ENCODE measurements at regions not wholly inside any gene's neighbourhood (a gene's known extent, or its start where the extent isn't known, plus 50 kb on each side); places are given as distances from the start of the nearest gene placed in this dataset.

- no peak for DNase-seq (ENCODE audit: low read depth in 2 of 2, low spot score in 1 of 2)
Observed at GRCh38 chr5:165834891-165835290, 2329.5 kb downstream of the MAT2B start.

GRCh38 chr5:165836046-165836445 is 2330.6 kb downstream of the MAT2B start:
- no peak for DNase-seq (ENCODE audit: low read depth in 2 of 2, low spot score in 1 of 2)

DNA sequence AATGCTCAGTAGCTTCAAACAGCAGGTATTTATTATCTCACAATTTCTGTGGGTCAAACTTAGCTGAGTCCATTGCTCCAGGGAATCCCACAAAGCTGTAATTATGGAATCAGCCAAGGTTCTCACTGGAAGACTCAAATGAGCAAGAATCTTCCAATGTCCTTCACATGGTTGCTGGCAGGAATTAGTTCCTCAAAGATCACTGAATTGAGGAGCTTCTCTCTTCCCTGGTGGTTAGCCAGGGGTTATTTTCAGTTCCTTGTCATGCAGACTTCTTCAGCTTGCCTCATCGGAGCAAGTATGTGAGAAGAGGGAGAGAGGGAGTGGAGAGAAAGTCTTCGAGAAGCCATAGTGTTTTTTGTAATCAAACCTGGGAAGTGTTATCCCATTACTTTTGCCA is 2331.9 kb downstream of the MAT2B start:
- DNase-seq (ENCODE audit: low read depth in 2 of 2, low spot score in 1 of 2) = no peak

GRCh38 chr5:165844571-165844970 is 2339.2 kb downstream of the MAT2B start:
- no peak for DNase-seq (ENCODE audit: low read depth in 2 of 2, low spot score in 1 of 2)

GRCh38 chr5:165858118-165858517 is 2352.7 kb downstream of the MAT2B start:
- DNase-seq (ENCODE audit: low read depth in 2 of 2, low spot score in 1 of 2) = no peak

GRCh38 chr5:165859251-165859650 is 2353.8 kb downstream of the MAT2B start:
- DNase-seq (ENCODE audit: low read depth in 2 of 2, low spot score in 1 of 2) = no peak

DNA sequence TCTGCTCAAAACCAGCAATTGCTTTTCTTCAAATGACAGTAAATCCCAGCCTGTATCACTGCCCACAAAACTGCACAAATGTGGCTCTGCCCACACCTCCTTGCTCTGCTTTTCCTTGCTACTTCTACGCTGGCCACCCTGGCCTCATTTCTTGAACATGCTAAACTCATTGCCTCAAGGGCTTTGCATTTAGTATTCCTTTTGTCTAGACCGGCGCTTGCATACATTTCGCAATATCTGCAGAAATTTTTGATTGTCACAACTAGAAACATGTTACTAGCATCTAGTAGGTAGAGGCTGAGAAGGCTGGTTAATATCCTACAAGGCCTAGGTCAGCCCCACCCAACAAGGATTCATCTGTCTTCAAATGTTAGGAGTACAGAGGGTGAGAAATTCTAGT is 2357.8 kb downstream of the MAT2B start:
- DNase-seq (ENCODE audit: low read depth in 2 of 2, low spot score in 1 of 2) = no peak

- DNase-seq (ENCODE audit: low read depth in 2 of 2, low spot score in 1 of 2) = no peak
Observed at GRCh38 chr5:165871291-165871690, 2365.9 kb downstream of the MAT2B start.

GRCh38 chr5:165874851-165875250 is 2369.4 kb downstream of the MAT2B start:
- no peak for DNase-seq (ENCODE audit: low read depth in 2 of 2, low spot score in 1 of 2)

DNA sequence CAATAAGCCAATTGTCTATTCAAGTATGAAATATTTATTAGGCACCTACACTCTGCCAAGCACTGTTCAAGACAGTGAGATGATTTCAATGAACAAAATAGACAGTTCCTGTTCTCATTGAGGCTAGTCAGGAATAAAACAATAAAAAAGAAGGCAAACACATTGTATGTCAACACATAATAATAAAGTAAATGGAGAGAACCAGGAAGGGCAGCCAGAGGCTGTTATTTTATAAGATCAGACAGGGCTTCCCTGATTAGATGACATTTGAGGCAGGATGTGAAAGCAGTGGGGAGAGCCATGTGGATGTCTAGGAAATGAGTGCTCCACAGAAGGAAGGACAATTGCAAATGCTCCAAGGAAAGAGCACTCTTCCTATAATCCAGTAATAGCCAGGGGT is 2371.1 kb downstream of the MAT2B start:
- no peak for DNase-seq (ENCODE audit: low read depth in 2 of 2, low spot score in 1 of 2)

- DNase-seq (ENCODE audit: low read depth in 2 of 2, low spot score in 1 of 2) = no peak
Observed at GRCh38 chr5:165877475-165877874, 2372.1 kb downstream of the MAT2B start.

DNA sequence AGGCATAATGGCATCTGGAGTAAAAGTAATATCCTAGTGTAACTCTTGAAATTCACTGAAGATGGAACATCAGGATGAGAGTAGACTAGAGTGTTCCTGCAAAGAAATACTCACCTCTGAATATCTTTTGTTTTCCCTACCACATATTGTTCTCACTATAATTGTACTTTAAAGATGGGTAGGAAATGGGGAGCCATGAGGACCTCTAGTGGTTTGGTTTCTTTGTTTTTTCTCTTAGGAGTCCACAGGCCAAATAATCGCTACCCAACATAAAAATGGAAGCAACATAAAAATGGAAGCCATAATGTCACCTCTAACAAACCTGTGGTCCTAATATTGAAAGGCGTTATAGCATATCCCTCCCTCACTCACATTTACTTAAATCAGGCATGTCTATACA is 2375.8 kb downstream of the MAT2B start:
- no peak for DNase-seq (ENCODE audit: low read depth in 2 of 2, low spot score in 1 of 2)

GRCh38 chr5:165882099-165882498 is 2376.7 kb downstream of the MAT2B start:
- no peak for DNase-seq (ENCODE audit: low read depth in 2 of 2, low spot score in 1 of 2)

GRCh38 chr5:165885623-165886350 is 2380.4 kb downstream of the MAT2B start:
- no peak for DNase-seq (ENCODE audit: low read depth in 2 of 2, low spot score in 1 of 2)

GRCh38 chr5:165887147-165887546 is 2381.7 kb downstream of the MAT2B start:
- DNase-seq (ENCODE audit: low read depth in 2 of 2, low spot score in 1 of 2) = no peak

DNA sequence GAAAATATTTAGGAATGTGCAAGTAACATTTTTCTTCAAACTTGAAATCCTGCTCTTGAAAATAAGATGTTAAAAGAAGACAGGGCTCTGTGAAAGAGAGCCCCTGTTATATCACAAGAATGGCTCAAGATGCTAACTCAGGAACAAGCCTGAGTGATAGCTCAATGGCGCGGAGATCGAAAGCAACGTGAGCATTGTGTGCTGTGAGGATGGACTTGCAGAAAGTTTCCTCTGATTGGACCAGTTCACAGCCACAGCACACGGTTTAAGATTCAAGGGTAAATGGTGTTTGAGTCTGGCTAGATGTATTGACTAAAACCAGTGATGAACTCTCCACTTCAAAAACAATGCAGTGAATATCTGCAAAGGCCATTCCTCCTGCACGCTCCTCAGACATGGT is 2387.0 kb downstream of the MAT2B start:
- no peak for DNase-seq (ENCODE audit: low read depth in 2 of 2, low spot score in 1 of 2)

GRCh38 chr5:165894916-165895315 is 2389.5 kb downstream of the MAT2B start:
- no peak for DNase-seq (ENCODE audit: low read depth in 2 of 2, low spot score in 1 of 2)

- no peak for DNase-seq (ENCODE audit: low read depth in 2 of 2, low spot score in 1 of 2)
Observed at GRCh38 chr5:165903835-165904234, 2387.6 kb upstream of the WWC1 start.

GRCh38 chr5:165906871-165907270 is 2384.6 kb upstream of the WWC1 start:
- DNase-seq (ENCODE audit: low read depth in 2 of 2, low spot score in 1 of 2) = no peak

GRCh38 chr5:165913059-165913458 is 2378.4 kb upstream of the WWC1 start:
- no peak for DNase-seq (ENCODE audit: low read depth in 2 of 2, low spot score in 1 of 2)

GRCh38 chr5:165914456-165914855 is 2377.0 kb upstream of the WWC1 start:
- no peak for DNase-seq (ENCODE audit: low read depth in 2 of 2, low spot score in 1 of 2)

GRCh38 chr5:165919196-165919595 is 2372.2 kb upstream of the WWC1 start:
- DNase-seq (ENCODE audit: low read depth in 2 of 2, low spot score in 1 of 2) = no peak

- DNase-seq (ENCODE audit: low read depth in 2 of 2, low spot score in 1 of 2) = no peak
Observed at GRCh38 chr5:165920655-165921054, 2370.8 kb upstream of the WWC1 start.

All from stimulated activated CD8-positive, alpha-beta memory T cell treated with anti-CD3 and anti-CD28 coated beads, Interleukin-4, amount 100 ng/mL, for 1 hour (primary cell).